Endothelial cell of umbilical vein (primary cell): ENCODE measurements at regions not wholly inside any gene's neighbourhood (a gene's known extent, or its start where the extent isn't known, plus 50 kb on each side); places are given as distances from the start of the nearest gene placed in this dataset.

Experiments used
- CTCF ChIP-seq, 2 donors: IDR thresholded peaks; 1 replicate in 1 of 2; 2 replicates in 1 of 2; pipeline ENCODE4 v1.5.1; 2011; ENCODE audit warnings: low read length in 2 of 2, mild to moderate bottlenecking in 2 of 2, moderate library complexity in 2 of 2, control low read depth in 1 of 2, inconsistent platforms in 1 of 2, low read depth in 1 of 2; ENCODE audit not compliant: insufficient read depth in 1 of 2; ENCODE audit errors: extremely low read depth in 1 of 2
- EZH2 ChIP-seq: IDR thresholded peaks from 2 replicates; pipeline ENCODE4 v1.6.1; 2012; ENCODE audit warnings: borderline replicate concordance, low read depth, mild to moderate bottlenecking, moderate library complexity, low read length, inconsistent platforms; ENCODE audit not compliant: severe bottlenecking
- FOS ChIP-seq: IDR thresholded peaks from 2 replicates; pipeline ENCODE4 v1.6.1; 2011; ENCODE audit warnings: mild to moderate bottlenecking, low read length, moderate library complexity, borderline replicate concordance; ENCODE audit not compliant: insufficient read depth
- GATA2 ChIP-seq: IDR thresholded peaks from 2 replicates; pipeline ENCODE4 v1.7.0; 2011; ENCODE audit warnings: low read depth, mild to moderate bottlenecking, moderate library complexity, mixed read lengths, low read length; ENCODE audit not compliant: insufficient read length, insufficient read depth
- JUN ChIP-seq: IDR thresholded peaks from 2 replicates; pipeline ENCODE4 v1.6.1; 2011; ENCODE audit warnings: borderline replicate concordance, low read depth; ENCODE audit not compliant: insufficient read length, insufficient read depth
- MAX ChIP-seq: IDR thresholded peaks from 2 replicates; pipeline ENCODE4 v1.6.1; 2011; ENCODE audit not compliant: insufficient read depth, insufficient read length
- POLR2A ChIP-seq: IDR thresholded peaks from 2 replicates; pipeline ENCODE4 v1.6.1; 2012; ENCODE audit warnings: low read depth, mild to moderate bottlenecking, control low read depth, low read length
- POLR2AphosphoS5 ChIP-seq: IDR thresholded peaks from 2 replicates; pipeline ENCODE4 v1.6.1; 2012; ENCODE audit warnings: low read depth, mild to moderate bottlenecking, control low read depth, low read length, moderate library complexity; ENCODE audit not compliant: insufficient read depth

GRCh38 chr6:97668716-97669115 lies 385.7 kb upstream of the MMS22L start:
- no peak for TF ChIP-seq POLR2A
- no peak for TF ChIP-seq CTCF (IDR thresholded peaks at IDR 0.05; ENCODE audit: extremely low read depth in 1 of 2, insufficient read depth in 1 of 2, low read depth in 1 of 2, low read length in 2 of 2)
- TF ChIP-seq MAX: no peak
- no peak for TF ChIP-seq EZH2
- TF ChIP-seq FOS: no peak
- no peak for TF ChIP-seq POLR2AphosphoS5
- TF ChIP-seq GATA2: no peak
- no peak for TF ChIP-seq JUN
